ENCODE measurements at regions not wholly inside any gene's neighbourhood (a gene's known extent, or its start where the extent isn't known, plus 50 kb on each side); places are given as distances from the start of the nearest gene placed in this dataset.

DNA sequence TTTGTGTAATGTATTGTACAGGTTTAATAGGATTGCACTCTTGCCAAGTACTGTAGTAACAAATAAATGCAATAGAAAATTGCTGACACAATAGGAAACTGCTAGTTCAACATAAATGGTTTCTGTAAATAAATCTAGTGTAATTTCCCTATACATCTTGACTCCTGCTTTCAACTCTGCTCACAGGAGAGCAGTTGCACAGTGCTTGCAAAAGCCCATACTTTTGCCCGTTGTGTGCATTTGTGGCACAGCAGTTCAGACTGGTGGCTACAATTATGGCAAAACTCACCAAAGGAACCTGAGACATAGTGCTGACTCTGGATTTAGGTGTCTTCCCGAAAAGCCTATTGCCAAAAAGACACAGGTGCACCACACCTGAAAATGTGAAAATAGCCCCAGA lies 953.3 kb upstream of the SLC35B3 start:
- no peak for TF ChIP-seq TAF1 (IDR thresholded peaks at IDR 0.05; ENCODE audit: borderline replicate concordance, insufficient read depth, low read length)
- TF ChIP-seq, protein P1, sequence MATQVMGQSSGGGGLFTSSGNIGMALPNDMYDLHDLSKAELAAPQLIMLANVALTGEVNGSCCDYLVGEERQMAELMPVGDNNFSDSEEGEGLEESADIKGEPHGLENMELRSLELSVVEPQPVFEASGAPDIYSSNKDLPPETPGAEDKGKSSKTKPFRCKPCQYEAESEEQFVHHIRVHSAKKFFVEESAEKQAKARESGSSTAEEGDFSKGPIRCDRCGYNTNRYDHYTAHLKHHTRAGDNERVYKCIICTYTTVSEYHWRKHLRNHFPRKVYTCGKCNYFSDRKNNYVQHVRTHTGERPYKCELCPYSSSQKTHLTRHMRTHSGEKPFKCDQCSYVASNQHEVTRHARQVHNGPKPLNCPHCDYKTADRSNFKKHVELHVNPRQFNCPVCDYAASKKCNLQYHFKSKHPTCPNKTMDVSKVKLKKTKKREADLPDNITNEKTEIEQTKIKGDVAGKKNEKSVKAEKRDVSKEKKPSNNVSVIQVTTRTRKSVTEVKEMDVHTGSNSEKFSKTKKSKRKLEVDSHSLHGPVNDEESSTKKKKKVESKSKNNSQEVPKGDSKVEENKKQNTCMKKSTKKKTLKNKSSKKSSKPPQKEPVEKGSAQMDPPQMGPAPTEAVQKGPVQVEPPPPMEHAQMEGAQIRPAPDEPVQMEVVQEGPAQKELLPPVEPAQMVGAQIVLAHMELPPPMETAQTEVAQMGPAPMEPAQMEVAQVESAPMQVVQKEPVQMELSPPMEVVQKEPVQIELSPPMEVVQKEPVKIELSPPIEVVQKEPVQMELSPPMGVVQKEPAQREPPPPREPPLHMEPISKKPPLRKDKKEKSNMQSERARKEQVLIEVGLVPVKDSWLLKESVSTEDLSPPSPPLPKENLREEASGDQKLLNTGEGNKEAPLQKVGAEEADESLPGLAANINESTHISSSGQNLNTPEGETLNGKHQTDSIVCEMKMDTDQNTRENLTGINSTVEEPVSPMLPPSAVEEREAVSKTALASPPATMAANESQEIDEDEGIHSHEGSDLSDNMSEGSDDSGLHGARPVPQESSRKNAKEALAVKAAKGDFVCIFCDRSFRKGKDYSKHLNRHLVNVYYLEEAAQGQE (IDR thresholded peaks at IDR 0.05; ENCODE audit: insufficient read depth in 1 of 2, low read depth in 2 of 2, low read length in 2 of 2) = no peak
- TF ChIP-seq POLR2AphosphoS5 (IDR thresholded peaks at IDR 0.05; ENCODE audit: low read depth, low read length) = no peak
- no peak for TF ChIP-seq SIN3A (IDR thresholded peaks at IDR 0.05; ENCODE audit: borderline replicate concordance, insufficient read depth, low read length)

All from PFSK-1 (cell line).